SH-SY5Y (cell line): ENCODE measurements at regions not wholly inside any gene's neighbourhood (a gene's known extent, or its start where the extent isn't known, plus 50 kb on each side); places are given as distances from the start of the nearest gene placed in this dataset.

ENCODE experiments used
- GATA2 ChIP-seq: IDR thresholded peaks from 2 replicates; pipeline ENCODE4 v1.6.1; 2011; ENCODE audit warnings: mild to moderate bottlenecking, low read depth, low read length
- GATA3 ChIP-seq: IDR thresholded peaks from 2 replicates; pipeline ENCODE4 v1.6.1; 2011; ENCODE audit warnings: low read depth, mild to moderate bottlenecking, low read length, moderate library complexity

- TF ChIP-seq GATA2: no peak
- no peak for TF ChIP-seq GATA3
Observed at GRCh38 chr2:209145941-209146681, 277.7 kb upstream of the MAP2 start.
